IMR-90 (cell line): ENCODE measurements at regions not wholly inside any gene's neighbourhood (a gene's known extent, or its start where the extent isn't known, plus 50 kb on each side); places are given as distances from the start of the nearest gene placed in this dataset.

Experiments
- ATAC-seq: fragments of 200-7000 bp; cut with Tn5 transposase; 2 replicates; pipeline ENCODE4 v1.9.1; 2020; ENCODE audit warnings: low read depth, mild to moderate bottlenecking, moderate library complexity
- BruUV-seq: library from RNA; stranded (reverse); fragments of 400-500 nt; replicated peaks from 2 replicates; lab custom pipeline; 2021; lab: Mats Ljungman, UMichigan
- CTCF ChIA-PET: fragments of 300-600 bp; formaldehyde crosslinking; extraction: SDS; loops from one replicate; lab custom pipeline; 2021; ENCODE audit warnings: antibody characterized with exemption; lab: Yijun Ruan, JAX
- POLR2A ChIA-PET: fragments of 300-600 bp; sonication (Branson Sonifier 250); formaldehyde crosslinking; loops from one replicate; lab custom pipeline; 2022; ENCODE audit warnings: antibody characterized with exemption; ENCODE audit not compliant: unreplicated experiment; lab: Charles Lee
- DNase-seq: peaks from one replicate; pipeline ENCODE4 v3.0.0; 2013
- H2AFZ ChIP-seq: replicated peaks from 2 replicates; pipeline ENCODE3; 2013; ENCODE audit warnings: low read length, mild to moderate bottlenecking; ENCODE audit not compliant: poor library complexity
- H2AK5ac ChIP-seq: 2 replicates; pipeline ENCODE4 v1.6.1; 2013; ENCODE audit warnings: low read depth, low read length, inconsistent platforms
- H2AK9ac ChIP-seq: replicated peaks from 2 replicates; pipeline ENCODE3; 2013; ENCODE audit warnings: mild to moderate bottlenecking, low read depth, low read length, moderate library complexity; ENCODE audit not compliant: poor library complexity
- H2BK120ac ChIP-seq: 2 replicates; pipeline ENCODE4 v1.6.1; 2013; ENCODE audit warnings: low read depth, low read length, inconsistent platforms
- H2BK15ac ChIP-seq: 3 replicates; pipeline ENCODE4 v1.6.1; 2013; ENCODE audit warnings: low read depth, low read length, inconsistent platforms
- H2BK20ac ChIP-seq: 2 replicates; pipeline ENCODE4 v1.6.1; 2013; ENCODE audit warnings: low read depth, mild to moderate bottlenecking, inconsistent platforms, low read length, moderate library complexity
- H2BK5ac ChIP-seq: 2 replicates; pipeline ENCODE4 v1.6.1; 2013; ENCODE audit warnings: mild to moderate bottlenecking, low read depth, low read length, inconsistent platforms; ENCODE audit not compliant: poor library complexity, severe bottlenecking
- H3K14ac ChIP-seq: replicated peaks from 2 replicates; pipeline ENCODE4 v1.6.1; 2013; ENCODE audit warnings: low read depth, low read length, inconsistent platforms
- H3K18ac ChIP-seq: 2 replicates; pipeline ENCODE4 v1.6.1; 2013; ENCODE audit warnings: low read depth, low read length, control low read depth
- H3K23ac ChIP-seq: 2 replicates; pipeline ENCODE4 v1.6.1; 2013; ENCODE audit warnings: low read depth, low read length, inconsistent platforms
- H3K27ac ChIP-seq: 2 replicates; pipeline ENCODE4 v1.5.1; 2013; ENCODE audit warnings: mild to moderate bottlenecking, control low read depth, low read length; ENCODE audit not compliant: insufficient read depth
- H3K27me3 ChIP-seq: 2 replicates; pipeline ENCODE4 v1.6.1; 2013; ENCODE audit warnings: low read length; ENCODE audit not compliant: control insufficient read depth, insufficient read depth
- H3K36me3 ChIP-seq: 2 replicates; pipeline ENCODE4 v1.6.1; 2013; ENCODE audit warnings: low read length, mixed read lengths; ENCODE audit not compliant: control insufficient read depth, insufficient read depth
- H3K4ac ChIP-seq: 2 replicates; pipeline ENCODE4 v1.6.1; 2013; ENCODE audit warnings: low read depth, low read length, inconsistent platforms
- H3K4me1 ChIP-seq: 2 replicates; pipeline ENCODE4 v1.6.1; 2013; ENCODE audit warnings: low read length, mixed read lengths; ENCODE audit not compliant: control insufficient read depth, insufficient read depth
- H3K4me2 ChIP-seq: 2 replicates; pipeline ENCODE4 v1.6.1; 2013; ENCODE audit warnings: low read depth, mild to moderate bottlenecking, control low read depth, low read length, moderate library complexity
- H3K4me3 ChIP-seq: 2 replicates; pipeline ENCODE4 v1.5.1; 2013; ENCODE audit warnings: low read depth, mild to moderate bottlenecking, control low read depth, low read length, moderate library complexity; ENCODE audit not compliant: insufficient read depth
- H3K56ac ChIP-seq: 2 replicates; pipeline ENCODE4 v1.6.1; 2013; ENCODE audit warnings: low read length, inconsistent platforms; ENCODE audit not compliant: insufficient read depth; ENCODE audit errors: extremely low read depth
- H3K79me1 ChIP-seq, 2 experiments: 2 replicates each; pipeline ENCODE4 v1.6.1; 2013; ENCODE audit warnings: low read length in 2 of 2, inconsistent platforms in 1 of 2, low read depth in 1 of 2
- H3K9ac ChIP-seq: 2 replicates; pipeline ENCODE4 v1.6.1; 2013; ENCODE audit warnings: low read depth, low read length, control low read depth
- H3K9me1 ChIP-seq: 2 replicates; pipeline ENCODE4 v1.6.1; 2013; ENCODE audit warnings: low read length, inconsistent platforms; ENCODE audit not compliant: insufficient read depth
- H3K9me3 ChIP-seq: 2 replicates; pipeline ENCODE4 v1.6.1; 2013; ENCODE audit warnings: low read length; ENCODE audit not compliant: control insufficient read depth, insufficient read depth
- H4K20me1 ChIP-seq: 2 replicates; pipeline ENCODE4 v1.6.1; 2013; ENCODE audit warnings: low read length, inconsistent platforms; ENCODE audit not compliant: insufficient read depth
- H4K5ac ChIP-seq: 2 replicates; pipeline ENCODE4 v1.6.1; 2013; ENCODE audit warnings: mild to moderate bottlenecking, low read depth, low read length, control low read depth
- H4K8ac ChIP-seq, 2 experiments: 2 replicates each; pipeline ENCODE4 v1.6.1; 2013; ENCODE audit warnings: low read depth in 2 of 2, low read length in 2 of 2, control low read depth in 1 of 2, inconsistent platforms in 1 of 2
- H4K91ac ChIP-seq: 2 replicates; pipeline ENCODE4 v1.6.1; 2013; ENCODE audit warnings: low read depth, low read length, inconsistent platforms; ENCODE audit not compliant: insufficient read depth
- BHLHE40 ChIP-seq: fragments of 150-350 bp; IDR thresholded peaks from 2 replicates; pipeline ENCODE4 v1.6.1; 2016; ENCODE audit warnings: mild to moderate bottlenecking, low read depth, low read length
- CEBPB ChIP-seq: IDR thresholded peaks from 2 replicates; pipeline ENCODE4 v1.6.1; 2012; ENCODE audit warnings: low read depth, low read length, improper control_type of control experiment
- FOS ChIP-seq: fragments of 150-350 bp; IDR thresholded peaks from 2 replicates; pipeline ENCODE4 v1.6.1; 2016; ENCODE audit warnings: low read depth, low read length
- MAFK ChIP-seq: IDR thresholded peaks from 2 replicates; pipeline ENCODE4 v1.6.1; 2012; ENCODE audit warnings: low read depth, low read length, improper control_type of control experiment
- MAZ ChIP-seq: IDR thresholded peaks from 2 replicates; pipeline ENCODE4 v1.6.1; 2012; ENCODE audit warnings: low read depth, mild to moderate bottlenecking, low read length, improper control_type of control experiment, moderate library complexity, borderline replicate concordance
- MXI1 ChIP-seq: IDR thresholded peaks from 2 replicates; pipeline ENCODE4 v1.6.1; 2012; ENCODE audit warnings: low read depth, mild to moderate bottlenecking, low read length, moderate library complexity, borderline replicate concordance
- NFE2L2 ChIP-seq: fragments of 150-350 bp; IDR thresholded peaks from 2 replicates; pipeline ENCODE4 v1.6.1; 2016; ENCODE audit warnings: low read depth, mild to moderate bottlenecking, low read length
- POLR2A ChIP-seq: IDR thresholded peaks from 2 replicates; pipeline ENCODE4 v1.6.1; 2012; ENCODE audit warnings: mild to moderate bottlenecking, low read depth, low read length
- RAD21 ChIP-seq: IDR thresholded peaks from 2 replicates; pipeline ENCODE4 v1.6.1; 2012; ENCODE audit warnings: low read length, improper control_type of control experiment
- SMC3 ChIP-seq: fragments of 150-350 bp; IDR thresholded peaks from 2 replicates; pipeline ENCODE4 v1.6.1; 2016; ENCODE audit warnings: low read depth, mild to moderate bottlenecking, antibody characterized with exemption, low read length, moderate library complexity
- WGBS, 2 experiments: methylation state at CpG; one replicate each; pipeline versions ENCODE4 v1.1.5 to v1.1.7; 2013; ENCODE audit warnings: missing lambda C conversion rate in 2 of 2; ENCODE audit not compliant: insufficient read length in 1 of 2; ENCODE audit errors: extremely low coverage in 2 of 2; 5-methylcytosine and 5-hydroxymethylcytosine counted together
- dilution Hi-C: fragments of 300-500 bp; cut with HindIII; formaldehyde crosslinking; loops from one replicate; pipeline ENCODE4 v1.14.3; 2018; ENCODE audit warnings: low sequenced_read_pairs; ENCODE audit not compliant: unreplicated experiment
- in situ Hi-C: fragments of 300-500 bp; cut with MboI; formaldehyde crosslinking; loops from 3 replicates; pipeline ENCODE4 v1.14.3; 2019; ENCODE audit warnings: low sequenced_read_pairs, inconsistent platforms, mixed read lengths
- intact Hi-C: fragments of 100-400 bp; cut with micrococcal nuclease; formaldehyde crosslinking; loops from 2 replicates; pipeline ENCODE4 v1.10.0; 2022
- TF ChIP-seq, protein P1 (sequence below): conservative IDR thresholded peaks from 2 replicates; pipeline ENCODE4 v1.5.1; 2012; ENCODE audit warnings: mild to moderate bottlenecking, low read depth, low read length, improper control_type of control experiment
- TF ChIP-seq, protein P2 (sequence below): fragments of 150-350 bp; IDR thresholded peaks from 2 replicates; pipeline ENCODE4 v1.6.1; 2017; ENCODE audit warnings: mild to moderate bottlenecking, antibody characterized with exemption, low read length, low read depth
- TF ChIP-seq, protein P3 (sequence below): fragments of 150-350 bp; IDR thresholded peaks from 2 replicates; pipeline ENCODE4 v1.6.1; 2016; ENCODE audit warnings: low read depth, mild to moderate bottlenecking, low read length, moderate library complexity, borderline replicate concordance

DNA sequence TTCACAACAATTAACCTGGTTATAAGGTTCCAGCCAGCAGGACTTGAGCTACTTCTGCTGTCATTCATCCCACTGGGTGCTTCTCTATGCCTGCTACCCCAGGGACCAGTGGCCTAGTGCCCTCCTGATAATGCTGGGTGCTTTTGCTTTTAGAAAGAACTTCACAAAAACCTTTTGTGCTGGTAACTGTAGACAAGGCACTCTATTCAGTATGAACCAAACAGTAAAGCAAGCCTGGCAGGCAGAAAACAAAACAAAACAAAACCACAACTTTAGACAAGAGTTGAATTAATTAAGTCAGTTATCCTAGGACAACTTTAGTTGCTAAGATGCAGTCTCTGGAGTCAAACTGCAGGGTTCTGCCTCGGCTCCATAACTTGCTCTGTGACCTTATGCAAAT is 61.9 kb upstream of the ADGRL2 start:
- intact Hi-C loops, result no loop called here
- no CpG with 5 or more reads among the region's 1 CpG for WGBS, 2 experiments

More for the DNA sequence above, 61.9 kb upstream of the ADGRL2 start:
- no peak overlapping the region for H2AFZ ChIP-seq
- H3K4me2 ChIP-seq, result no peak overlapping the region
- H2BK120ac ChIP-seq, result no peak overlapping the region
- H2AK5ac ChIP-seq, result no peak overlapping the region
- TF ChIP-seq MXI1 (no peak), SMC3 (no peak), MAFK (no peak), MAZ (no peak), POLR2A (no peak), NFE2L2 (no peak), CEBPB (no peak), RAD21 (no peak), FOS (no peak), BHLHE40 (no peak)
- TF ChIP-seq, protein P1, sequence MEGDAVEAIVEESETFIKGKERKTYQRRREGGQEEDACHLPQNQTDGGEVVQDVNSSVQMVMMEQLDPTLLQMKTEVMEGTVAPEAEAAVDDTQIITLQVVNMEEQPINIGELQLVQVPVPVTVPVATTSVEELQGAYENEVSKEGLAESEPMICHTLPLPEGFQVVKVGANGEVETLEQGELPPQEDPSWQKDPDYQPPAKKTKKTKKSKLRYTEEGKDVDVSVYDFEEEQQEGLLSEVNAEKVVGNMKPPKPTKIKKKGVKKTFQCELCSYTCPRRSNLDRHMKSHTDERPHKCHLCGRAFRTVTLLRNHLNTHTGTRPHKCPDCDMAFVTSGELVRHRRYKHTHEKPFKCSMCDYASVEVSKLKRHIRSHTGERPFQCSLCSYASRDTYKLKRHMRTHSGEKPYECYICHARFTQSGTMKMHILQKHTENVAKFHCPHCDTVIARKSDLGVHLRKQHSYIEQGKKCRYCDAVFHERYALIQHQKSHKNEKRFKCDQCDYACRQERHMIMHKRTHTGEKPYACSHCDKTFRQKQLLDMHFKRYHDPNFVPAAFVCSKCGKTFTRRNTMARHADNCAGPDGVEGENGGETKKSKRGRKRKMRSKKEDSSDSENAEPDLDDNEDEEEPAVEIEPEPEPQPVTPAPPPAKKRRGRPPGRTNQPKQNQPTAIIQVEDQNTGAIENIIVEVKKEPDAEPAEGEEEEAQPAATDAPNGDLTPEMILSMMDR, result no peak
- TF ChIP-seq, protein P2, sequence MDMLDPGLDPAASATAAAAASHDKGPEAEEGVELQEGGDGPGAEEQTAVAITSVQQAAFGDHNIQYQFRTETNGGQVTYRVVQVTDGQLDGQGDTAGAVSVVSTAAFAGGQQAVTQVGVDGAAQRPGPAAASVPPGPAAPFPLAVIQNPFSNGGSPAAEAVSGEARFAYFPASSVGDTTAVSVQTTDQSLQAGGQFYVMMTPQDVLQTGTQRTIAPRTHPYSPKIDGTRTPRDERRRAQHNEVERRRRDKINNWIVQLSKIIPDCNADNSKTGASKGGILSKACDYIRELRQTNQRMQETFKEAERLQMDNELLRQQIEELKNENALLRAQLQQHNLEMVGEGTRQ, result no peak
- TF ChIP-seq, protein P3, sequence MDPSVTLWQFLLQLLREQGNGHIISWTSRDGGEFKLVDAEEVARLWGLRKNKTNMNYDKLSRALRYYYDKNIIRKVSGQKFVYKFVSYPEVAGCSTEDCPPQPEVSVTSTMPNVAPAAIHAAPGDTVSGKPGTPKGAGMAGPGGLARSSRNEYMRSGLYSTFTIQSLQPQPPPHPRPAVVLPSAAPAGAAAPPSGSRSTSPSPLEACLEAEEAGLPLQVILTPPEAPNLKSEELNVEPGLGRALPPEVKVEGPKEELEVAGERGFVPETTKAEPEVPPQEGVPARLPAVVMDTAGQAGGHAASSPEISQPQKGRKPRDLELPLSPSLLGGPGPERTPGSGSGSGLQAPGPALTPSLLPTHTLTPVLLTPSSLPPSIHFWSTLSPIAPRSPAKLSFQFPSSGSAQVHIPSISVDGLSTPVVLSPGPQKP, result no peak
- H4K20me1 ChIP-seq, result no peaks in the 10 kb centered on the region
- H4K91ac ChIP-seq, result no peak overlapping the region
- DNase-seq, result no peak
- ATAC-seq, result no peak
- no peak overlapping the region for H2BK15ac ChIP-seq
- H3K14ac ChIP-seq, result no peak overlapping the region
- POLR2A ChIA-PET, result no interaction called here
- no peaks in the 10 kb centered on the region for H3K27me3 ChIP-seq
- H3K4me1 ChIP-seq, result no peaks in the 10 kb centered on the region
- H3K18ac ChIP-seq, result no peak overlapping the region
- in situ Hi-C loops, result no loop called here
- H3K23ac ChIP-seq, result no peak overlapping the region
- no peak overlapping the region for H2BK5ac ChIP-seq
- no peak overlapping the region for H2AK9ac ChIP-seq
- no peaks in the 10 kb centered on the region for H3K9me1 ChIP-seq
- no peak overlapping the region for H2BK20ac ChIP-seq
- H3K36me3 ChIP-seq, result no peaks in the 10 kb centered on the region
- dilution Hi-C loops, result no loop called here
- no peak overlapping the region for H3K27ac ChIP-seq
- no TSS peak for BruUV-seq
- H3K9me3 ChIP-seq, result no peaks in the 10 kb centered on the region
- no peak overlapping the region for H4K8ac ChIP-seq
- no peak overlapping the region for H3K4ac ChIP-seq
- H4K5ac ChIP-seq, result no peak overlapping the region
- H3K4me3 ChIP-seq, result no peak overlapping the region
- H3K79me1 ChIP-seq, result no peaks in the 10 kb centered on the region
- CTCF ChIA-PET, result no interaction called here
- H3K9ac ChIP-seq, result no peak overlapping the region
- H3K56ac ChIP-seq, result no peak overlapping the region
